Activated B cell treated with CpG ODN at 0.5 μM for 24 hours (primary cell): ENCODE measurements at regions not wholly inside any gene's neighbourhood (a gene's known extent, or its start where the extent isn't known, plus 50 kb on each side); places are given as distances from the start of the nearest gene placed in this dataset.
"Not testable (repeated sequence)": the region's sequence is repeated elsewhere in the genome, so short reads cannot be mapped to it uniquely, and the experiment has no call there.

Source experiments
- ATAC-seq: fragments of 200-7000 bp; cut with Tn5 transposase; one replicate; pipeline ENCODE4 v1.10.0; 2021; ENCODE audit warnings: low read depth, mild to moderate bottlenecking, moderate library complexity
- CTCF ChIA-PET: fragments of 350-600 bp; sonication (Branson Sonifier 250); formaldehyde crosslinking; loops from one replicate; lab custom pipeline; 2021; ENCODE audit warnings: antibody characterized with exemption; lab: Charles Lee
- POLR2A ChIA-PET: fragments of 350-600 bp; sonication (Branson Sonifier 250); formaldehyde crosslinking; loops from one replicate; lab custom pipeline; 2021; ENCODE audit warnings: antibody characterized with exemption; lab: Charles Lee
- DNase-seq: peaks from one replicate; pipeline ENCODE4 v3.0.0; 2022
- H3K27ac Mint-ChIP-seq: one replicate; pipeline ENCODE4 v1.8.0; 2020; ENCODE audit warnings: mixed read lengths
- H3K27me3 Mint-ChIP-seq: one replicate; pipeline ENCODE4 v1.8.0; 2021; ENCODE audit warnings: mixed read lengths
- H3K36me3 Mint-ChIP-seq: one replicate; pipeline ENCODE4 v1.8.0; 2021; ENCODE audit warnings: low read depth, mixed read lengths
- H3K4me1 Mint-ChIP-seq: one replicate; pipeline ENCODE4 v1.8.0; 2021; ENCODE audit warnings: mixed read lengths
- H3K4me3 Mint-ChIP-seq: one replicate; pipeline ENCODE4 v1.8.0; 2020; ENCODE audit warnings: mild to moderate bottlenecking, mixed read lengths
- H3K9me3 Mint-ChIP-seq: one replicate; pipeline ENCODE4 v1.8.0; 2020; ENCODE audit warnings: mixed read lengths
- CTCF ChIP-seq: fragments of 200-600 bp; IDR thresholded peaks from one replicate; pipeline ENCODE4 v1.8.0; 2022; ENCODE audit warnings: antibody characterized with exemption, mild to moderate bottlenecking
- intact Hi-C: fragments of 100-400 bp; cut with micrococcal nuclease; formaldehyde crosslinking; loops from one replicate; pipeline ENCODE4 v1.15.1; 2024

GRCh38 chrX:6941041-6941440, 206.5 kb upstream of the STS start:
- DNase-seq (no peak), ATAC-seq (no peak)
- POLR2A ChIA-PET: no interaction called here
- Mint-ChIP-seq H3K4me3 (no peak overlapping the region), H3K36me3 (no peaks in the 10 kb centered on the region), H3K9me3 (peaks cover 3% of the 10 kb centered on the region), H3K27me3 (no peaks in the 10 kb centered on the region), H3K27ac (no peak overlapping the region), H3K4me1 (no peaks in the 10 kb centered on the region)
- no peak for TF ChIP-seq CTCF
- CTCF ChIA-PET: no interaction called here
- intact Hi-C loops: no loop called here

- POLR2A ChIA-PET, H3K36me3 Mint-ChIP-seq, H3K4me1 Mint-ChIP-seq, CTCF ChIA-PET, intact Hi-C loops, H3K27me3 Mint-ChIP-seq, DNase-seq, ATAC-seq, H3K4me3 Mint-ChIP-seq, H3K27ac Mint-ChIP-seq, H3K9me3 Mint-ChIP-seq: not testable (repeated sequence)
These were observed 214.6 kb upstream of the STS start for GRCh38 chrX:6932942-6933341.

- no peaks in the 10 kb centered on the region for H3K36me3 Mint-ChIP-seq
- ChIA-PET POLR2A (no interaction called here), CTCF (no interaction called here)
- intact Hi-C loops: no loop called here
- H3K4me1 Mint-ChIP-seq: no peaks in the 10 kb centered on the region
- H3K27ac Mint-ChIP-seq: no peak overlapping the region
- TF ChIP-seq CTCF: no peak
- ATAC-seq (no peak), DNase-seq (no peak)
- no peaks in the 10 kb centered on the region for H3K27me3 Mint-ChIP-seq
- no peaks in the 10 kb centered on the region for H3K9me3 Mint-ChIP-seq
- H3K4me3 Mint-ChIP-seq: no peak overlapping the region
These were observed 217.1 kb upstream of the STS start for GRCh38 chrX:6930307-6930849.

GRCh38 chrX:6924443-6925077, 223.0 kb upstream of the STS start:
- no peak for TF ChIP-seq CTCF
- no peak overlapping the region for H3K4me3 Mint-ChIP-seq
- intact Hi-C loops: no loop called here
- POLR2A ChIA-PET: no interaction called here
- DNase-seq (no peak), ATAC-seq (no peak)
- H3K27me3 Mint-ChIP-seq: no peaks in the 10 kb centered on the region
- H3K9me3 Mint-ChIP-seq: no peaks in the 10 kb centered on the region
- H3K4me1 Mint-ChIP-seq: no peaks in the 10 kb centered on the region
- no peak overlapping the region for H3K27ac Mint-ChIP-seq
- CTCF ChIA-PET: no interaction called here
- H3K36me3 Mint-ChIP-seq: no peaks in the 10 kb centered on the region

- ChIA-PET POLR2A (no interaction called here), CTCF (no interaction called here)
- no peak for ATAC-seq
- intact Hi-C loops: no loop called here
- Mint-ChIP-seq H3K27ac (no peak overlapping the region), H3K9me3 (no peaks in the 10 kb centered on the region), H3K4me1 (no peaks in the 10 kb centered on the region), H3K27me3 (no peaks in the 10 kb centered on the region), H3K36me3 (no peaks in the 10 kb centered on the region), H3K4me3 (no peak overlapping the region)
- DNase-seq: no peak
- TF ChIP-seq CTCF: no peak
These were observed 229.8 kb upstream of the STS start for GRCh38 chrX:6917666-6918065.
